ENCODE measurements at regions not wholly inside any gene's neighbourhood (a gene's known extent, or its start where the extent isn't known, plus 50 kb on each side); places are given as distances from the start of the nearest gene placed in this dataset.

GRCh38 chr6:91023529-91023928 is 436.7 kb upstream of the MAP3K7 start:
- no peak for DNase-seq

GRCh38 chr6:91020744-91021143 is 433.9 kb upstream of the MAP3K7 start:
- DNase-seq: no peak

- no peak for DNase-seq
These were observed 431.7 kb upstream of the MAP3K7 start for GRCh38 chr6:91018586-91018985.

- no peak for DNase-seq
These were observed 426.6 kb upstream of the MAP3K7 start for GRCh38 chr6:91013511-91013910.

GRCh38 chr6:90997076-90997475 is 410.2 kb upstream of the MAP3K7 start:
- no peak for DNase-seq

- no peak for DNase-seq
These were observed 406.9 kb upstream of the MAP3K7 start for GRCh38 chr6:90993770-90994169.

- no peak for DNase-seq
These were observed 402.9 kb upstream of the MAP3K7 start for GRCh38 chr6:90989763-90990162.

- DNase-seq: peak in 1 of 58 donors; percentile 10
These were observed 397.2 kb upstream of the MAP3K7 start for GRCh38 chr6:90984066-90984465.

- DNase-seq: no peak
These were observed 396.6 kb upstream of the MAP3K7 start for GRCh38 chr6:90983462-90983861.

GRCh38 chr6:90982581-90982980 is 395.7 kb upstream of the MAP3K7 start:
- DNase-seq: peak in 1 of 58 donors; percentile 2

GRCh38 chr6:90982051-90982450 is 395.2 kb upstream of the MAP3K7 start:
- DNase-seq: no peak

GRCh38 chr6:90978046-90978445 is 391.2 kb upstream of the MAP3K7 start:
- no peak for DNase-seq

GRCh38 chr6:90977513-90977912 is 390.6 kb upstream of the MAP3K7 start:
- DNase-seq: no peak

GRCh38 chr6:90976341-90976740 is 389.5 kb upstream of the MAP3K7 start:
- DNase-seq: no peak

GRCh38 chr6:90975741-90976140 is 388.9 kb upstream of the MAP3K7 start:
- DNase-seq: no peak

- no peak for DNase-seq
These were observed 386.3 kb upstream of the MAP3K7 start for GRCh38 chr6:90973188-90973587.

- DNase-seq: no peak
These were observed 383.8 kb upstream of the MAP3K7 start for GRCh38 chr6:90970672-90971071.

- DNase-seq: no peak
These were observed 380.6 kb upstream of the MAP3K7 start for GRCh38 chr6:90967471-90967870.

- no peak for DNase-seq
These were observed 373.5 kb upstream of the MAP3K7 start for GRCh38 chr6:90960324-90960723.

GRCh38 chr6:90955246-90955645 is 368.4 kb upstream of the MAP3K7 start:
- DNase-seq: no peak

- no peak for DNase-seq
These were observed 366.7 kb upstream of the MAP3K7 start for GRCh38 chr6:90953405-90954161.

GRCh38 chr6:90952176-90952575 is 365.3 kb upstream of the MAP3K7 start:
- no peak for DNase-seq

GRCh38 chr6:90948540-90948939 is 361.7 kb upstream of the MAP3K7 start:
- no peak for DNase-seq

All from anterior cingulate cortex (tissue), 58 donors.